Breast epithelium (tissue), 3 donors: ENCODE measurements at regions not wholly inside any gene's neighbourhood (a gene's known extent, or its start where the extent isn't known, plus 50 kb on each side); places are given as distances from the start of the nearest gene placed in this dataset.

Source experiments
- POLR2A ChIP-seq: fragments of 450-650 bp; IDR thresholded peaks from one replicate; pipeline ENCODE4 v1.6.1; 2016; ENCODE audit warnings: antibody characterized with exemption, mild to moderate bottlenecking, moderate library complexity
- POLR2AphosphoS5 ChIP-seq, 3 donors: sonication (generic); formaldehyde crosslinking; IDR thresholded peaks; one replicate each; pipeline ENCODE4 v1.6.1; 2017; ENCODE audit warnings: antibody characterized with exemption in 3 of 3
- TF ChIP-seq, protein P1 (sequence below), 3 donors: fragments of 450-650 bp; IDR thresholded peaks; one replicate each; pipeline ENCODE4 v1.5.1; 2016 to 2017; ENCODE audit warnings: antibody characterized with exemption in 3 of 3, mild to moderate bottlenecking in 3 of 3, moderate library complexity in 3 of 3

DNA sequence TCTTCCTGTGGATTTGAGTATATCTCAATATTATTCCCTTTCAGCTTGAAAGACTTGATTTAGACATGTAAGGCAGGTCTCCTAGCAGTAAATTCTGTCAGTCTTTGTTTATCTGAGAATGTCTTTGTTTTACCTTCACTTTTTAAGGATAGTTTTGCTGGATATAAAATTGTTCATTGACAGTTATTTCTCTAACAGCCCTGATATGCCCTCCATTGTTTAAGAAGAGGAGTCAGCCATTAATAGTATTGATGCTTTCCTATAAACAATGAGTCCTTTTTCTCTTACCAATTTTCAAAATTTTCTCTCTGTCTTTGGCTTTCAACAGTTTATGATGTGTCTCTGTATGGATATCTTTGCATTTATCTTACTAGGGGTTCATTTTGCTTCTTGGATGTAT is 163.5 kb upstream of the ANKRD55 start:
- TF ChIP-seq POLR2A (no peak), POLR2AphosphoS5 (IDR thresholded peaks at IDR 0.05) (no peak)
- TF ChIP-seq, protein P1, sequence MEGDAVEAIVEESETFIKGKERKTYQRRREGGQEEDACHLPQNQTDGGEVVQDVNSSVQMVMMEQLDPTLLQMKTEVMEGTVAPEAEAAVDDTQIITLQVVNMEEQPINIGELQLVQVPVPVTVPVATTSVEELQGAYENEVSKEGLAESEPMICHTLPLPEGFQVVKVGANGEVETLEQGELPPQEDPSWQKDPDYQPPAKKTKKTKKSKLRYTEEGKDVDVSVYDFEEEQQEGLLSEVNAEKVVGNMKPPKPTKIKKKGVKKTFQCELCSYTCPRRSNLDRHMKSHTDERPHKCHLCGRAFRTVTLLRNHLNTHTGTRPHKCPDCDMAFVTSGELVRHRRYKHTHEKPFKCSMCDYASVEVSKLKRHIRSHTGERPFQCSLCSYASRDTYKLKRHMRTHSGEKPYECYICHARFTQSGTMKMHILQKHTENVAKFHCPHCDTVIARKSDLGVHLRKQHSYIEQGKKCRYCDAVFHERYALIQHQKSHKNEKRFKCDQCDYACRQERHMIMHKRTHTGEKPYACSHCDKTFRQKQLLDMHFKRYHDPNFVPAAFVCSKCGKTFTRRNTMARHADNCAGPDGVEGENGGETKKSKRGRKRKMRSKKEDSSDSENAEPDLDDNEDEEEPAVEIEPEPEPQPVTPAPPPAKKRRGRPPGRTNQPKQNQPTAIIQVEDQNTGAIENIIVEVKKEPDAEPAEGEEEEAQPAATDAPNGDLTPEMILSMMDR (IDR thresholded peaks at IDR 0.05), result no peak
